ENCODE measurements at regions not wholly inside any gene's neighbourhood (a gene's known extent, or its start where the extent isn't known, plus 50 kb on each side); places are given as distances from the start of the nearest gene placed in this dataset.

DNA sequence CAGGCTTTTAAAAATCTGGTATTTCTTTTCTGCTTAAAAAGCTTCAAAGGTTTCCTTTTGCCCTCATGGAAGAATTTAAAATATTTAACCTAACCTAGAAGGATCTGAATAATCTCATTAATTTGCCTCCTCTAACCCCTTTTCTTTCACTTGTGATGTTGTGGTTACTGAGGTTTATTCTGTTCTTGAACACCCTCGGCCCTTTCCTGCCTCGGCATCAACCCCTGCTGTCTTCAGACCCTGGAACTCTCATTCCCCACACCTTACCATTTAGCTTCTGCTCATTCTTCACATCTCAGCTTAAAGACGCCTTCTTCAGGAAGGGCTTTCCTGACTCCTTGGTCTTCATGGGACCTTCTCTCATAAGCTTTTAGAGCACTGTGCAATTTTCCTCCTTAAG lies 131.4 kb upstream of the MAN2A1 start:
- Histone ChIP-seq H3K27ac (ENCODE audit: low read depth, low read length) (no peak overlapping the region), H3K9me3 (ENCODE audit: control insufficient read depth in 1 of 2, insufficient read depth in 1 of 2, low read depth in 1 of 2, low read length in 2 of 2) (no peaks in the 10 kb centered on the region), H3K36me3 (ENCODE audit: control insufficient read depth in 1 of 2, insufficient read depth in 2 of 2, low read length in 2 of 2) (no peaks in the 10 kb centered on the region), H3K4me1 (ENCODE audit: control insufficient read depth in 1 of 2, insufficient read depth in 2 of 2, low read length in 2 of 2) (no peaks in the 10 kb centered on the region), H3K9me2 (ENCODE audit: insufficient read depth) (no peaks in the 10 kb centered on the region), H3K79me2 (ENCODE audit: insufficient read depth, low read length) (no peaks in the 10 kb centered on the region), H3K27me3 (ENCODE audit: insufficient read depth, low read length) (no peaks in the 10 kb centered on the region), H4K20me1 (ENCODE audit: insufficient read depth) (no peaks in the 10 kb centered on the region), H3K4me2 (ENCODE audit: low read length) (no peak overlapping the region), H2AFZ (ENCODE audit: low read depth, low read length, poor library complexity, severe bottlenecking) (no peak overlapping the region), H3K9ac (ENCODE audit: low read length) (no peak overlapping the region), H3K4me3 (replicated peaks in 1 of 2; ENCODE audit: low read depth in 1 of 2, low read length in 2 of 2) (no peak overlapping the region)
- BruUV-seq (replicated peaks): no TSS peak
- CTCF ChIA-PET: no interaction called here
- RAD21 ChIA-PET (ENCODE audit: low non-redundant PET in 1 of 2, low total read pairs in 2 of 2, uncharacterized antibody in 2 of 2, unreplicated experiment in 2 of 2): no interaction called here
- intact Hi-C loops (cut with micrococcal nuclease): no loop called here
- POLR2A ChIA-PET: no interaction called here
- TF ChIP-seq CBX3 (IDR thresholded peaks at IDR 0.05; ENCODE audit: low read depth) (no peak), RAD21 (IDR thresholded peaks at IDR 0.05; ENCODE audit: low read depth) (no peak), SRF (IDR thresholded peaks at IDR 0.05; ENCODE audit: low read depth) (no peak), EZH2phosphoT487 (IDR thresholded peaks at IDR 0.05; ENCODE audit: borderline replicate concordance) (no peak)
- TF ChIP-seq, protein P1, sequence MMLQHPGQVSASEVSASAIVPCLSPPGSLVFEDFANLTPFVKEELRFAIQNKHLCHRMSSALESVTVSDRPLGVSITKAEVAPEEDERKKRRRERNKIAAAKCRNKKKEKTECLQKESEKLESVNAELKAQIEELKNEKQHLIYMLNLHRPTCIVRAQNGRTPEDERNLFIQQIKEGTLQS (IDR thresholded peaks at IDR 0.05): no peak
- TF ChIP-seq, protein P2, sequence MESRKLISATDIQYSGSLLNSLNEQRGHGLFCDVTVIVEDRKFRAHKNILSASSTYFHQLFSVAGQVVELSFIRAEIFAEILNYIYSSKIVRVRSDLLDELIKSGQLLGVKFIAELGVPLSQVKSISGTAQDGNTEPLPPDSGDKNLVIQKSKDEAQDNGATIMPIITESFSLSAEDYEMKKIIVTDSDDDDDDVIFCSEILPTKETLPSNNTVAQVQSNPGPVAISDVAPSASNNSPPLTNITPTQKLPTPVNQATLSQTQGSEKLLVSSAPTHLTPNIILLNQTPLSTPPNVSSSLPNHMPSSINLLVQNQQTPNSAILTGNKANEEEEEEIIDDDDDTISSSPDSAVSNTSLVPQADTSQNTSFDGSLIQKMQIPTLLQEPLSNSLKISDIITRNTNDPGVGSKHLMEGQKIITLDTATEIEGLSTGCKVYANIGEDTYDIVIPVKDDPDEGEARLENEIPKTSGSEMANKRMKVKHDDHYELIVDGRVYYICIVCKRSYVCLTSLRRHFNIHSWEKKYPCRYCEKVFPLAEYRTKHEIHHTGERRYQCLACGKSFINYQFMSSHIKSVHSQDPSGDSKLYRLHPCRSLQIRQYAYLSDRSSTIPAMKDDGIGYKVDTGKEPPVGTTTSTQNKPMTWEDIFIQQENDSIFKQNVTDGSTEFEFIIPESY (IDR thresholded peaks at IDR 0.05; ENCODE audit: extremely low read depth, insufficient replicate concordance, low read length): no peak
- TF ChIP-seq, protein P3, sequence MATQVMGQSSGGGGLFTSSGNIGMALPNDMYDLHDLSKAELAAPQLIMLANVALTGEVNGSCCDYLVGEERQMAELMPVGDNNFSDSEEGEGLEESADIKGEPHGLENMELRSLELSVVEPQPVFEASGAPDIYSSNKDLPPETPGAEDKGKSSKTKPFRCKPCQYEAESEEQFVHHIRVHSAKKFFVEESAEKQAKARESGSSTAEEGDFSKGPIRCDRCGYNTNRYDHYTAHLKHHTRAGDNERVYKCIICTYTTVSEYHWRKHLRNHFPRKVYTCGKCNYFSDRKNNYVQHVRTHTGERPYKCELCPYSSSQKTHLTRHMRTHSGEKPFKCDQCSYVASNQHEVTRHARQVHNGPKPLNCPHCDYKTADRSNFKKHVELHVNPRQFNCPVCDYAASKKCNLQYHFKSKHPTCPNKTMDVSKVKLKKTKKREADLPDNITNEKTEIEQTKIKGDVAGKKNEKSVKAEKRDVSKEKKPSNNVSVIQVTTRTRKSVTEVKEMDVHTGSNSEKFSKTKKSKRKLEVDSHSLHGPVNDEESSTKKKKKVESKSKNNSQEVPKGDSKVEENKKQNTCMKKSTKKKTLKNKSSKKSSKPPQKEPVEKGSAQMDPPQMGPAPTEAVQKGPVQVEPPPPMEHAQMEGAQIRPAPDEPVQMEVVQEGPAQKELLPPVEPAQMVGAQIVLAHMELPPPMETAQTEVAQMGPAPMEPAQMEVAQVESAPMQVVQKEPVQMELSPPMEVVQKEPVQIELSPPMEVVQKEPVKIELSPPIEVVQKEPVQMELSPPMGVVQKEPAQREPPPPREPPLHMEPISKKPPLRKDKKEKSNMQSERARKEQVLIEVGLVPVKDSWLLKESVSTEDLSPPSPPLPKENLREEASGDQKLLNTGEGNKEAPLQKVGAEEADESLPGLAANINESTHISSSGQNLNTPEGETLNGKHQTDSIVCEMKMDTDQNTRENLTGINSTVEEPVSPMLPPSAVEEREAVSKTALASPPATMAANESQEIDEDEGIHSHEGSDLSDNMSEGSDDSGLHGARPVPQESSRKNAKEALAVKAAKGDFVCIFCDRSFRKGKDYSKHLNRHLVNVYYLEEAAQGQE (IDR thresholded peaks at IDR 0.05; ENCODE audit: low read depth): no peak
- DNase-seq (ENCODE audit: low read depth, low spot score) (no peak), ATAC-seq (no peak)

Measured in HCT116 (cell line).